CD14-positive monocyte (primary cell): ENCODE measurements at regions not wholly inside any gene's neighbourhood (a gene's known extent, or its start where the extent isn't known, plus 50 kb on each side); places are given as distances from the start of the nearest gene placed in this dataset.
A peak's percentile ranks its signal among the peaks of the same experiment; 100 is the strongest.

Experiments used
- DNase-seq, 3 donors: peaks; one replicate each; pipeline ENCODE4 v3.0.0-alpha.2; 2011 to 2022
- H2AFZ ChIP-seq: 2 replicates; pipeline ENCODE4 v1.6.0; 2012; ENCODE audit warnings: mild to moderate bottlenecking, low read depth, low read length, inconsistent platforms; ENCODE audit not compliant: insufficient read depth, poor library complexity, severe bottlenecking
- H3K27ac ChIP-seq, 2 donors: 1 replicate in 1 of 2; 2 replicates in 1 of 2; pipeline ENCODE4 v1.5.1; 2012 to 2013; ENCODE audit warnings: low read length in 2 of 2, control low read depth in 1 of 2, inconsistent platforms in 1 of 2, low read depth in 1 of 2, mild to moderate bottlenecking in 1 of 2
- H3K27me3 ChIP-seq, 2 donors: one replicate each; pipeline versions ENCODE4 v1.6.0 to v1.6.1; 2011 to 2013; ENCODE audit warnings: low read length in 2 of 2; ENCODE audit not compliant: control insufficient read depth in 2 of 2, insufficient read depth in 2 of 2
- H3K36me3 ChIP-seq, 2 donors: replicated peaks in 1 of 2; 1 replicate in 1 of 2; 2 replicates in 1 of 2; pipeline versions ENCODE4 v1.5.1 to v1.6.1; 2012 to 2013; ENCODE audit warnings: low read length in 2 of 2, control low read depth in 1 of 2, inconsistent platforms in 1 of 2, mild to moderate bottlenecking in 1 of 2; ENCODE audit not compliant: insufficient read depth in 2 of 2, control insufficient read depth in 1 of 2
- H3K4me1 ChIP-seq, 2 donors: 1 replicate in 1 of 2; 2 replicates in 1 of 2; pipeline versions ENCODE4 v1.5.1 to v1.6.1; 2012 to 2013; ENCODE audit warnings: low read length in 2 of 2, control low read depth in 1 of 2, inconsistent platforms in 1 of 2, mild to moderate bottlenecking in 1 of 2, moderate library complexity in 1 of 2; ENCODE audit not compliant: insufficient read depth in 2 of 2, control insufficient read depth in 1 of 2
- H3K4me2 ChIP-seq: replicated peaks from 2 replicates; pipeline ENCODE3; 2012; ENCODE audit warnings: low read length, moderate library complexity, mild to moderate bottlenecking; ENCODE audit not compliant: poor library complexity, severe bottlenecking; ENCODE audit errors: extremely low read depth
- H3K4me3 ChIP-seq, 3 experiments: fragments of 200-600 bp in 1 of 3; sonication (generic) in 1 of 3; replicated peaks in 1 of 3; 1 replicate in 2 of 3; 2 replicates in 1 of 3; pipeline ENCODE4 v1.5.1; 2011 to 2013; ENCODE audit warnings: low read length in 3 of 3, mild to moderate bottlenecking in 3 of 3, control low read depth in 2 of 3, low read depth in 2 of 3, inconsistent platforms in 1 of 3, moderate library complexity in 1 of 3
- H3K79me2 ChIP-seq: 2 replicates; pipeline ENCODE4 v1.6.0; 2012; ENCODE audit warnings: mild to moderate bottlenecking, control low read depth, inconsistent platforms, low read length, moderate library complexity; ENCODE audit not compliant: insufficient read depth
- H3K9ac ChIP-seq: 2 replicates; pipeline ENCODE4 v1.6.0; 2017; ENCODE audit warnings: low read length, mild to moderate bottlenecking; ENCODE audit not compliant: insufficient read depth, poor library complexity, severe bottlenecking
- H3K9me3 ChIP-seq, 2 donors: replicated peaks in 1 of 2; 1 replicate in 1 of 2; 2 replicates in 1 of 2; pipeline versions ENCODE4 v1.5.1 to v1.6.1; 2012 to 2013; ENCODE audit warnings: low read length in 2 of 2, control low read depth in 1 of 2; ENCODE audit not compliant: control insufficient read depth in 1 of 2, insufficient read depth in 1 of 2
- H4K20me1 ChIP-seq: 2 replicates; pipeline ENCODE4 v1.6.0; 2012; ENCODE audit warnings: mild to moderate bottlenecking, low read length, control low read depth, moderate library complexity; ENCODE audit not compliant: insufficient read depth
- H3K27ac Mint-ChIP-seq, 7 donors: one replicate each; pipeline ENCODE4 v1.8.0; 2020; ENCODE audit warnings: mild to moderate bottlenecking in 7 of 7, mixed read lengths in 7 of 7, moderate library complexity in 6 of 7, inconsistent platforms in 2 of 7
- H3K27me3 Mint-ChIP-seq, 3 donors: one replicate each; pipeline ENCODE4 v1.8.0; 2021 to 2022; ENCODE audit warnings: low read depth in 3 of 3, mild to moderate bottlenecking in 3 of 3, mixed read lengths in 3 of 3, moderate library complexity in 3 of 3, inconsistent platforms in 1 of 3
- H3K36me3 Mint-ChIP-seq, 2 donors: one replicate each; pipeline ENCODE4 v1.8.0; 2020; ENCODE audit warnings: mixed read lengths in 2 of 2, inconsistent platforms in 1 of 2, mild to moderate bottlenecking in 1 of 2
- H3K4me1 Mint-ChIP-seq: one replicate; pipeline ENCODE4 v1.8.0; 2020; ENCODE audit warnings: mild to moderate bottlenecking, mixed read lengths
- H3K4me3 Mint-ChIP-seq, 2 donors: one replicate each; pipeline ENCODE4 v1.8.0; 2020; ENCODE audit warnings: mild to moderate bottlenecking in 2 of 2, mixed read lengths in 2 of 2, moderate library complexity in 1 of 2
- H3K9me3 Mint-ChIP-seq, 7 donors: one replicate each; pipeline ENCODE4 v1.8.0; 2020 to 2022; ENCODE audit warnings: mixed read lengths in 7 of 7, mild to moderate bottlenecking in 6 of 7, moderate library complexity in 6 of 7, inconsistent platforms in 2 of 7
- WGBS: methylation state at CpG from one replicate; pipeline ENCODE4 v1.1.5; 2013; ENCODE audit warnings: missing lambda C conversion rate; ENCODE audit not compliant: insufficient coverage; 5-methylcytosine and 5-hydroxymethylcytosine counted together
- intact Hi-C, 2 donors: fragments of 100-400 bp; cut with micrococcal nuclease; formaldehyde crosslinking; loops; one replicate each; pipeline versions ENCODE4 v1.15.0 to v1.15.1; 2023
- TF ChIP-seq, protein P1 (sequence below): fragments of 200-600 bp; IDR thresholded peaks from one replicate; pipeline ENCODE4 v1.8.0; 2022; ENCODE audit warnings: antibody characterized with exemption, mild to moderate bottlenecking

GRCh38 chr1:200307755-200308066 is 102.1 kb downstream of the ZNF281 start:
- Mint-ChIP-seq H3K9me3 (peaks cover 0 to 2% (median 0%) of the 10 kb centered on the region in 7 donors), H3K27ac (peak overlapping the region in 1 of 7 donors; percentile 75), H3K4me1 (peaks cover 45% of the 10 kb centered on the region), H3K36me3 (no peaks in the 10 kb centered on the region), H3K4me3 (no peak overlapping the region), H3K27me3 (peaks cover 0 to 5% (median 0%) of the 10 kb centered on the region in 3 donors)
- Histone ChIP-seq H3K4me2 (no peak overlapping the region), H3K9ac (no peak overlapping the region), H3K36me3 (no peaks in the 10 kb centered on the region), H2AFZ (no peak overlapping the region), H3K4me3 (no peak overlapping the region), H3K27me3 (no peaks in the 10 kb centered on the region), H3K27ac (no peak overlapping the region), H3K79me2 (no peaks in the 10 kb centered on the region), H3K9me3 (no peaks in the 10 kb centered on the region), H4K20me1 (no peaks in the 10 kb centered on the region), H3K4me1 (peaks cover 22 to 33% of the 10 kb centered on the region in 2 donors)
- no CpG with 5 or more reads among the region's 2 CpGs for WGBS
- intact Hi-C loops: no loop called here
- TF ChIP-seq, protein P1, sequence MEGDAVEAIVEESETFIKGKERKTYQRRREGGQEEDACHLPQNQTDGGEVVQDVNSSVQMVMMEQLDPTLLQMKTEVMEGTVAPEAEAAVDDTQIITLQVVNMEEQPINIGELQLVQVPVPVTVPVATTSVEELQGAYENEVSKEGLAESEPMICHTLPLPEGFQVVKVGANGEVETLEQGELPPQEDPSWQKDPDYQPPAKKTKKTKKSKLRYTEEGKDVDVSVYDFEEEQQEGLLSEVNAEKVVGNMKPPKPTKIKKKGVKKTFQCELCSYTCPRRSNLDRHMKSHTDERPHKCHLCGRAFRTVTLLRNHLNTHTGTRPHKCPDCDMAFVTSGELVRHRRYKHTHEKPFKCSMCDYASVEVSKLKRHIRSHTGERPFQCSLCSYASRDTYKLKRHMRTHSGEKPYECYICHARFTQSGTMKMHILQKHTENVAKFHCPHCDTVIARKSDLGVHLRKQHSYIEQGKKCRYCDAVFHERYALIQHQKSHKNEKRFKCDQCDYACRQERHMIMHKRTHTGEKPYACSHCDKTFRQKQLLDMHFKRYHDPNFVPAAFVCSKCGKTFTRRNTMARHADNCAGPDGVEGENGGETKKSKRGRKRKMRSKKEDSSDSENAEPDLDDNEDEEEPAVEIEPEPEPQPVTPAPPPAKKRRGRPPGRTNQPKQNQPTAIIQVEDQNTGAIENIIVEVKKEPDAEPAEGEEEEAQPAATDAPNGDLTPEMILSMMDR: peak; percentile 60
- no peak for DNase-seq

GRCh38 chr1:200306944-200307754 is 102.7 kb downstream of the ZNF281 start:
- Histone ChIP-seq H2AFZ (peak overlapping the region; percentile 38), H3K79me2 (no peaks in the 10 kb centered on the region), H3K9ac (no peak overlapping the region), H3K27ac (no peak overlapping the region), H3K36me3 (no peaks in the 10 kb centered on the region), H3K4me1 (peaks cover 26 to 35% of the 10 kb centered on the region in 2 donors), H3K9me3 (no peaks in the 10 kb centered on the region), H4K20me1 (no peaks in the 10 kb centered on the region), H3K27me3 (peaks cover 0 to 3% of the 10 kb centered on the region in 2 donors), H3K4me3 (peak overlapping the region in 1 of 3 experiments; percentile 35), H3K4me2 (peak overlapping the region; percentile 44)
- Mint-ChIP-seq H3K27me3 (peaks cover 0 to 10% (median 4%) of the 10 kb centered on the region in 3 donors), H3K9me3 (peaks cover 0 to 2% (median 0%) of the 10 kb centered on the region in 7 donors), H3K27ac (peak overlapping the region; percentile 46 to 89 (median 75)), H3K36me3 (no peaks in the 10 kb centered on the region), H3K4me1 (peaks cover 44% of the 10 kb centered on the region), H3K4me3 (peak overlapping the region; percentile 10 to 81)
- WGBS: 40% methylated on average over 2 of the region's 8 CpGs
- TF ChIP-seq, protein P1: peak; percentile 96
- peak; percentile 11 to 48 (median 42) for DNase-seq
- intact Hi-C loops: no loop called here
